ENCODE measurements at regions not wholly inside any gene's neighbourhood (a gene's known extent, or its start where the extent isn't known, plus 50 kb on each side); places are given as distances from the start of the nearest gene placed in this dataset.

DNA sequence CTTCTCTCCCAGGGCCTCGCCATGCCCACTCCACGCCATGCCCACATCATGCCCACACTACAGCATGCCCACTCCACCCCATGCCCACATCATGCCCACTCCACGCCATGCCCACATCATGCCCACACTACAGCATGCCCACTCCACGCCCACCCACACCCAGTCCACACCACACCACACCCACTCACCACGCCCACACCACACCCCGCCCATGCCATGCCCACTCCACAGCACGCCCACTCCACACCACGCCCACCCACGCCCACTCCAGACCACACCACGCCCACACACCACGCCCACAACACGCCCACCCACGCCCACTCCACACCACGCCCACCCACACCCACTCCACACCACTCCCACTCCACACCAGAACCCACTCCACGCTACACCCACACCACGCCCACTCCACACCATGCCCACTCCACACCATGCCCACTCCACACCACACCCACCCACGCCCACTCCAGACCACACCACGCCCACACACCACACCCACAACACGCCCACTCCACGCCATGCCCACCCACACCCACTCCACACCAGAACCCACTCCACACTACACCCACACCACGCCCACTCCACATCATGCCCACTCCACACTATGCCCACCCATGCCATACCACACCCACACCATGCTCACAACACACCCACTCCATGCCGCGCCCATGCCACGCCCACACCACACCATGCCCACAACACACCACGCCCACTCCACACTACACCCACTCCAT lies 88.6 kb downstream of the ERMARD start:
- DNase-seq (ENCODE audit: low read depth): no peak
- H3K4me3 ChIP-seq (replicated peaks; ENCODE audit: low read depth, low read length): no peak overlapping the region
- no peak for TF ChIP-seq CTCF (IDR thresholded peaks at IDR 0.05; ENCODE audit: low read length, missing control alignments)

DNA sequence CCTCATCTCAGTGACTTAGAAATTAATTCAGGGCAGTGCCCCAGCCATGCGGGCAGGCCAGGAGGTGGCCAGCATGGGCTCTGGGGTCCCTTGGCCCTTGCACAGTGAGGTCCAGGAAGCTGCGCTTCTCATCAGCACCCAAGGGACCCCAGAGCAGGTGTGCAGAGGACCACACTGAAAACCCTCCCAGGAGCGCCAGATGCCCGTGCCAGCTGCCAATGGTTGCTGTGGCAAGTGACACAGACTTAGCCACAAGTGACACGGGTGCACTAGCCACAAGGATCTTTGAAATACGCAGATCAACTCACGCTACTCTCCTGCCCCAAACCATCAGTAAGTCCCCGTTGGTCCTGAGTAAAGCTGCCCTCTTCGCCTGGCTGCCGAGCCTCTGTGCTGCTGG lies 88.1 kb downstream of the ERMARD start:
- no peak overlapping the region for H3K4me3 ChIP-seq (replicated peaks; ENCODE audit: low read depth, low read length)
- TF ChIP-seq CTCF (IDR thresholded peaks at IDR 0.05; ENCODE audit: low read length, missing control alignments): no peak
- no peak for DNase-seq (ENCODE audit: low read depth)

GRCh38 chr6:169839029-169839481 lies 87.6 kb downstream of the ERMARD start:
- no peak for TF ChIP-seq CTCF (IDR thresholded peaks at IDR 0.05; ENCODE audit: low read length, missing control alignments)
- DNase-seq (ENCODE audit: low read depth): no peak
- H3K4me3 ChIP-seq (replicated peaks; ENCODE audit: low read depth, low read length): no peak overlapping the region

- no peak for TF ChIP-seq CTCF (IDR thresholded peaks at IDR 0.05; ENCODE audit: low read length, missing control alignments)
- no peak for DNase-seq (ENCODE audit: low read depth)
- H3K4me3 ChIP-seq (replicated peaks; ENCODE audit: low read depth, low read length): no peak overlapping the region
These were observed 87.1 kb downstream of the ERMARD start for GRCh38 chr6:169838346-169839028.

DNA sequence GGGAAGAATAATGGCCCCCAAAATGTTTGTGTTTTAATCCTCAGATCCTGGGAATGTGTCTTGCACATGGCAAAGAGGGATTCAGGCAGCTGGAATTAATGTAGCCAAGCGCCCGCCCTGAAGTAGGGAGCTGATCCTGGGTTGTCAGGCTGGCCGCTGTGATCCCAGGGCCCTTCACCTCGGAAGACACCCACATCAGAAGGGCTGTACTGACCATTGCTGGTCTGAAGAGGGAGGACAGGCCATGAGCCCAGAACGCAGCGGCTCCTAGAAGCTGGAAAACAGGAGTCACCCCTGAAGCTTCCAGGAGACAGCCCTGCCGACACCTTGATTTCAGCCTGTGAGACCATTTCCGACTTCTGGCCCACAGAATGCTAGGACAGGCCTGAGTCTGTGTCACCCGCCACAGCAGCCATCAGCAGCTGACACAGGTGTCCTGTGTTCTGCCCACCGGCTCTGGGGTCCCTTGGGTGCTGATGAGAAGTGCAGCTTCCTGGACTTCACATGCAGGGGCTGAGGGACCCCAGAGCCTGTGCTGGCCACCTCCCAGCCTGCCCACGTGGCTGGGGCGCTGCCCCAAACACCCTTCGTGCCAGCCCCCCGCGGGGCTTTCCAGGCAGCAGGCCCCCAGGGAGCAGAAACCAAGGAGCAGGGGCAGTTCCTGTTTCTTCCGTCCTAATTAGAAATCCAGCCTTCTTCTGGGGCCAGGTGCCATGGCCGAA lies 86.3 kb downstream of the ERMARD start:
- TF ChIP-seq CTCF (IDR thresholded peaks at IDR 0.05; ENCODE audit: low read length, missing control alignments): no peak
- no peak for DNase-seq (ENCODE audit: low read depth)
- H3K4me3 ChIP-seq (replicated peaks; ENCODE audit: low read depth, low read length): no peak overlapping the region

DNA sequence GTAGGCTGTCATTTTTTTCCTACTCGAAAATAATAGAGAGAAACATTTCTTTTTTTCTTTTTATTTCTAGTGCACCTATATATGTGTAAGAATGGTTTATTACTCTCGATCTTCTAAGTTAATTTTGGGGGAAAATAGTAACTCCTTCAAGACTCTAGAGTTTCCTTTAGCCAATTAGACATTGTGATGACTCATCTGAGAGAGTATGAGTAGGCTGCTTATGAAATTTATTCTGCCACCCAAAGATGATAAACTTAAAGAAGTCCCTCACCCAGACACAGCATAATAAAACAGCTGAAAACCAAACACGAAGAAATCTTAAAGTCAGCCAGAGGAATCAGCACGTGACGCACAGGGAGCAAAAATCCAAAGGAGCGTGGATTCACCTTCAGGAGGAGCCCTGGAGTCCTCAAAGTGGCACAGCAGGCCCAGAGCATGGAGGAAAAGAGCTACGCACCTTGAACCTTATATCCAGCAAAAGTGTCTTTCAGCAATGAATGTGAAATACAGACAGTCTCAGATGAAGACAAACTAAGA lies 81.9 kb downstream of the ERMARD start:
- TF ChIP-seq CTCF (IDR thresholded peaks at IDR 0.05; ENCODE audit: low read length, missing control alignments): no peak
- H3K4me3 ChIP-seq (replicated peaks; ENCODE audit: low read depth, low read length): no peak overlapping the region
- no peak for DNase-seq (ENCODE audit: low read depth)

Data from fibroblast of pulmonary artery (primary cell).